ENCODE measurements at regions not wholly inside any gene's neighbourhood (a gene's known extent, or its start where the extent isn't known, plus 50 kb on each side); places are given as distances from the start of the nearest gene placed in this dataset.

GRCh38 chr9:108748776-108749175 lies 107.0 kb downstream of the ACTL7B start:
- Histone ChIP-seq H3K27me3 (ENCODE audit: control insufficient read depth, insufficient read depth, low read length) (no peaks in the 10 kb centered on the region), H3K23ac (ENCODE audit: low read depth, low read length) (no peak overlapping the region), H2BK5ac (ENCODE audit: low read depth, low read length, poor library complexity, severe bottlenecking) (no peak overlapping the region), H4K5ac (ENCODE audit: low read depth, low read length) (no peak overlapping the region), H3K9me1 (ENCODE audit: insufficient read depth, low read length) (no peaks in the 10 kb centered on the region), H2BK120ac (ENCODE audit: low read depth, low read length) (no peak overlapping the region), H2BK15ac (ENCODE audit: low read depth, low read length) (no peak overlapping the region), H2BK20ac (ENCODE audit: low read depth, low read length) (no peak overlapping the region), H2AFZ (replicated peaks; ENCODE audit: low read length, poor library complexity) (no peak overlapping the region), H4K20me1 (ENCODE audit: insufficient read depth, low read length) (no peaks in the 10 kb centered on the region), H3K4me2 (ENCODE audit: low read depth, low read length) (no peak overlapping the region), H4K8ac (ENCODE audit: low read depth in 2 of 2, low read length in 2 of 2) (no peak overlapping the region), H2AK5ac (ENCODE audit: low read depth, low read length) (no peak overlapping the region), H3K27ac (ENCODE audit: insufficient read depth, low read length) (no peak overlapping the region), H3K9me3 (ENCODE audit: control insufficient read depth, insufficient read depth, low read length) (no peaks in the 10 kb centered on the region), H4K91ac (ENCODE audit: insufficient read depth, low read depth, low read length) (no peak overlapping the region), H3K79me1 (ENCODE audit: low read depth in 1 of 2, low read length in 2 of 2) (no peaks in the 10 kb centered on the region), H3K4me3 (ENCODE audit: insufficient read depth, low read depth, low read length) (no peak overlapping the region), H3K4me1 (ENCODE audit: control insufficient read depth, insufficient read depth, low read length) (no peaks in the 10 kb centered on the region), H2AK9ac (replicated peaks; ENCODE audit: low read depth, low read length, poor library complexity) (no peak overlapping the region), H3K18ac (ENCODE audit: low read depth, low read length) (no peak overlapping the region), H3K14ac (replicated peaks; ENCODE audit: low read depth, low read length) (no peak overlapping the region), H3K36me3 (ENCODE audit: control insufficient read depth, insufficient read depth, low read length) (no peaks in the 10 kb centered on the region), H3K56ac (ENCODE audit: extremely low read depth, insufficient read depth, low read length) (no peak overlapping the region), H3K9ac (ENCODE audit: low read depth, low read length) (no peak overlapping the region), H3K4ac (ENCODE audit: low read depth, low read length) (no peak overlapping the region)
- no peak for DNase-seq
- POLR2A ChIA-PET (ENCODE audit: unreplicated experiment), result no interaction called here
- CTCF ChIA-PET, result interaction anchor here (1.0 kb wide), 1 partner anchor 8 kb away, joined by 3 read pairs; no protein-coding TSS in a partner anchor
- no peak for ATAC-seq (ENCODE audit: low read depth)
- in situ Hi-C loops (cut with MboI; ENCODE audit: low sequenced_read_pairs), result no loop called here
- BruUV-seq (replicated peaks), result no TSS peak
- TF ChIP-seq SMC3 (IDR thresholded peaks at IDR 0.05; ENCODE audit: low read depth, low read length) (no peak), CEBPB (IDR thresholded peaks at IDR 0.05; ENCODE audit: low read depth, low read length) (no peak), CTCF (conservative IDR thresholded peaks at IDR 0.05; ENCODE audit: low read depth, low read length) (no peak), RAD21 (IDR thresholded peaks at IDR 0.05; ENCODE audit: low read length) (no peak), POLR2A (IDR thresholded peaks at IDR 0.05; ENCODE audit: low read depth, low read length) (no peak), MXI1 (IDR thresholded peaks at IDR 0.05; ENCODE audit: borderline replicate concordance, low read depth, low read length) (no peak), NFE2L2 (IDR thresholded peaks at IDR 0.05; ENCODE audit: low read depth, low read length) (no peak), RFX5 (IDR thresholded peaks at IDR 0.05; ENCODE audit: low read depth, low read length) (no peak), FOS (IDR thresholded peaks at IDR 0.05; ENCODE audit: low read depth, low read length) (no peak), MAFK (IDR thresholded peaks at IDR 0.05; ENCODE audit: low read depth, low read length) (no peak)
- TF ChIP-seq, protein P1, sequence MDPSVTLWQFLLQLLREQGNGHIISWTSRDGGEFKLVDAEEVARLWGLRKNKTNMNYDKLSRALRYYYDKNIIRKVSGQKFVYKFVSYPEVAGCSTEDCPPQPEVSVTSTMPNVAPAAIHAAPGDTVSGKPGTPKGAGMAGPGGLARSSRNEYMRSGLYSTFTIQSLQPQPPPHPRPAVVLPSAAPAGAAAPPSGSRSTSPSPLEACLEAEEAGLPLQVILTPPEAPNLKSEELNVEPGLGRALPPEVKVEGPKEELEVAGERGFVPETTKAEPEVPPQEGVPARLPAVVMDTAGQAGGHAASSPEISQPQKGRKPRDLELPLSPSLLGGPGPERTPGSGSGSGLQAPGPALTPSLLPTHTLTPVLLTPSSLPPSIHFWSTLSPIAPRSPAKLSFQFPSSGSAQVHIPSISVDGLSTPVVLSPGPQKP (IDR thresholded peaks at IDR 0.05; ENCODE audit: borderline replicate concordance, low read depth, low read length), result no peak
- dilution Hi-C loops (cut with HindIII; ENCODE audit: low sequenced_read_pairs, unreplicated experiment), result no loop called here
- intact Hi-C loops (cut with micrococcal nuclease), result no loop called here
